SK-N-SH (cell line): ENCODE measurements at regions not wholly inside any gene's neighbourhood (a gene's known extent, or its start where the extent isn't known, plus 50 kb on each side); places are given as distances from the start of the nearest gene placed in this dataset.

Experiments used
- CTCF ChIA-PET: fragments of 300-600, 350-600 bp; formaldehyde crosslinking; extraction: SDS; loops from one replicate; lab custom pipeline; 2021; lab: Yijun Ruan, JAX
- POLR2A ChIA-PET: fragments of 350-600 bp; sonication (Branson Sonifier 250); formaldehyde crosslinking; extraction: SDS; loops from one replicate; lab custom pipeline; 2020; ENCODE audit warnings: antibody characterized with exemption, inconsistent platforms; lab: Yijun Ruan, JAX
- DNase-seq: peaks from one replicate; pipeline ENCODE4 v3.0.0; 2012
- H2AFZ ChIP-seq: fragments of 200-600 bp; sonication (generic); 2 replicates; pipeline ENCODE4 v1.8.1; 2016; ENCODE audit warnings: antibody characterized with exemption, mild to moderate bottlenecking, low read depth
- H3F3A ChIP-seq: fragments of 200-600 bp; sonication (generic); replicated peaks from 2 replicates; pipeline ENCODE3; 2016; ENCODE audit warnings: antibody characterized with exemption, mild to moderate bottlenecking; ENCODE audit not compliant: insufficient read depth
- H3K27ac ChIP-seq, 2 experiments: fragments of 200-500 bp in 1 of 2; fragments of 200-600 bp in 1 of 2; sonication (Bioruptor generic) in 1 of 2; sonication (generic), shearing (Covaris generic) in 1 of 2; 2 replicates each; pipeline versions ENCODE4 v1.5.1 to v1.6.1; 2014 to 2016; ENCODE audit warnings: low read depth in 2 of 2, inconsistent platforms in 1 of 2, low read length in 1 of 2, mild to moderate bottlenecking in 1 of 2, mixed read lengths in 1 of 2
- H3K27me3 ChIP-seq: fragments of 200-600 bp; sonication (generic), shearing (Covaris generic); 2 replicates; pipeline ENCODE4 v1.6.1; 2016; ENCODE audit warnings: mixed run types; ENCODE audit not compliant: insufficient read depth
- H3K36me3 ChIP-seq, 2 experiments: fragments of 200-500 bp in 1 of 2; fragments of 200-600 bp in 1 of 2; sonication (Bioruptor generic) in 1 of 2; sonication (generic) in 1 of 2; replicated peaks in 1 of 2; 2 replicates each; pipeline versions ENCODE3 to v1.5.1; 2014 to 2016; ENCODE audit warnings: low read length in 1 of 2, mild to moderate bottlenecking in 1 of 2; ENCODE audit not compliant: insufficient read depth in 2 of 2, control insufficient read depth in 1 of 2
- H3K4me1 ChIP-seq, 2 experiments: fragments of 200-500 bp in 1 of 2; fragments of 200-600 bp in 1 of 2; sonication (Bioruptor generic) in 1 of 2; sonication (generic), shearing (Covaris generic) in 1 of 2; 2 replicates each; pipeline versions ENCODE4 v1.5.1 to v1.6.1; 2014 to 2016; ENCODE audit warnings: low read depth in 1 of 2, low read length in 1 of 2, mixed run types in 1 of 2; ENCODE audit not compliant: insufficient read depth in 2 of 2, control insufficient read depth in 1 of 2
- H3K4me2 ChIP-seq: fragments of 200-600 bp; sonication (generic), shearing (Covaris generic); 2 replicates; pipeline ENCODE4 v1.6.1; 2017; ENCODE audit warnings: mixed run types
- H3K4me3 ChIP-seq, 2 experiments: fragments of 200-500 bp in 1 of 2; fragments of 200-600 bp in 1 of 2; sonication (Bioruptor generic) in 1 of 2; sonication (generic), shearing (Covaris generic) in 1 of 2; 2 replicates each; pipeline versions ENCODE4 v1.5.1 to v1.8.1; 2014 to 2016; ENCODE audit warnings: low read depth in 2 of 2, inconsistent platforms in 1 of 2, low read length in 1 of 2, mild to moderate bottlenecking in 1 of 2, mixed read lengths in 1 of 2, moderate library complexity in 1 of 2
- H3K79me2 ChIP-seq: fragments of 200-600 bp; sonication (generic); 2 replicates; pipeline ENCODE4 v1.8.1; 2017; ENCODE audit warnings: mild to moderate bottlenecking; ENCODE audit not compliant: insufficient read depth
- H3K9ac ChIP-seq: fragments of 200-600 bp; sonication (generic); 2 replicates; pipeline ENCODE4 v1.6.1; 2017; ENCODE audit warnings: mixed run types
- H3K9me2 ChIP-seq: fragments of 200-600 bp; sonication (generic); 2 replicates; pipeline ENCODE4 v1.6.1; 2017; ENCODE audit warnings: mixed run types
- H3K9me3 ChIP-seq: fragments of 200-600 bp; sonication (generic); 2 replicates; pipeline ENCODE4 v1.6.1; 2017; ENCODE audit warnings: mixed run types, mild to moderate bottlenecking, moderate library complexity
- H4K20me1 ChIP-seq: fragments of 200-600 bp; sonication (generic); 2 replicates; pipeline ENCODE4 v1.6.1; 2017; ENCODE audit warnings: mild to moderate bottlenecking, mixed run types; ENCODE audit not compliant: insufficient read depth
- EZH2phosphoT487 ChIP-seq: fragments of 200-600 bp; sonication (generic); IDR thresholded peaks from 2 replicates; pipeline ENCODE4 v1.6.1; 2017; ENCODE audit warnings: low read depth, mixed run types, mild to moderate bottlenecking, antibody characterized with exemption, moderate library complexity, borderline replicate concordance
- GABPA ChIP-seq: IDR thresholded peaks from 2 replicates; pipeline ENCODE4 v1.4.0; 2012; ENCODE audit warnings: low read depth, mild to moderate bottlenecking
- GATA2 ChIP-seq: sonication (generic); formaldehyde crosslinking; IDR thresholded peaks from 2 replicates; pipeline ENCODE4 v1.5.0; 2020; ENCODE audit warnings: mild to moderate bottlenecking, missing genetic modification reagents
- JUND ChIP-seq: IDR thresholded peaks from 2 replicates; pipeline ENCODE4 v1.4.0; 2012
- MEF2A ChIP-seq: IDR thresholded peaks from 2 replicates; pipeline ENCODE4 v1.4.0; 2012; ENCODE audit warnings: low read depth, borderline replicate concordance
- POLR2AphosphoS5 ChIP-seq: IDR thresholded peaks from 2 replicates; pipeline ENCODE4 v1.6.1; 2012; ENCODE audit warnings: low read depth, low read length
- RCOR1 ChIP-seq: fragments of 150-350 bp; IDR thresholded peaks from 2 replicates; pipeline ENCODE4 v1.6.1; 2017; ENCODE audit warnings: antibody characterized with exemption, low read length
- RFX5 ChIP-seq: IDR thresholded peaks from 2 replicates; pipeline ENCODE4 v1.6.1; 2012; ENCODE audit warnings: mild to moderate bottlenecking, improper control_type of control experiment, low read length
- SIN3A ChIP-seq: IDR thresholded peaks from 2 replicates; pipeline ENCODE4 v1.6.1; 2012; ENCODE audit warnings: low read depth, mild to moderate bottlenecking, low read length, moderate library complexity, borderline replicate concordance
- ZBTB33 ChIP-seq: IDR thresholded peaks from 2 replicates; pipeline ENCODE4 v1.4.0; 2012; ENCODE audit warnings: low read depth, borderline replicate concordance
- WGBS: methylation state at CpG from one replicate; pipeline ENCODE4 v1.1.6; 2017; ENCODE audit warnings: low lambda C conversion rate; 5-methylcytosine and 5-hydroxymethylcytosine counted together
- TF ChIP-seq, protein P1 (sequence below): fragments of 150-350 bp; IDR thresholded peaks from 2 replicates; pipeline ENCODE4 v1.6.1; 2017; ENCODE audit warnings: antibody characterized with exemption, low read length, low read depth, borderline replicate concordance
- TF ChIP-seq, protein P2 (sequence below): fragments of 200-600 bp; sonication (generic); IDR thresholded peaks from 2 replicates; pipeline ENCODE4 v1.6.1; 2017; ENCODE audit warnings: antibody characterized with exemption, mild to moderate bottlenecking, moderate library complexity

DNA sequence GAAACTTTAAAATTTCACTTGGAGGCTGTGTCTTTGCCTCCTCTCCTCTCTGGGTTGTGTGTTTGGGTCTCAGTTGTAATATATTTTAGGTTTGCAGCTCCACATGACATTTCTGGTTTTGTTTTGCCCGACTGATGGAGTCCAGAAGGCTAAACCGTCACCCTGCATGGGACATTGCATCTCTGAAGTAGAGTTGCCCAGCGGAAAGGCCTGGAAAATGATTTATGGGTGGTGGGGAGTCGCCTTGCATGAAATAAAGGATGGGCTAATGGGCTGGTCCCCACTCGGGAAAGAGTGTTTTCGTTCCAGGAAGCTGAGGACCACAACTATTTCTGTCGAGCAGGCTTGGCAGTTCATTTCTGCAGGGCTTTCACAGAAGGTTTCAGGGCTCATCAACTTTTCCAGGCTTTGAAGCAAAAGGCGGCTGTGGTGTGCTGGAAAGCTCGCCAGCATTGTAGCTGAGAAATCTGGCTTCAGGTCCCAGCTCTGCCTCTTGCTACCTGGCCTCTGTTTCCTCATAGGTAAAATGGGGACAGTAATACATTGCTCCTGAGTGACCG is 74.8 kb upstream of the GSC start:
- H3K4me2 ChIP-seq = no peak overlapping the region
- DNase-seq = no peak
- H3K27me3 ChIP-seq = no peaks in the 10 kb centered on the region
- H3K27ac ChIP-seq = no peak overlapping the region
- POLR2A ChIA-PET = no interaction called here
- no peak overlapping the region for H3K9ac ChIP-seq
- no peak overlapping the region for H2AFZ ChIP-seq
- no peaks in the 10 kb centered on the region for H3K36me3 ChIP-seq
- H3K9me3 ChIP-seq = no peaks in the 10 kb centered on the region
- TF ChIP-seq GATA2 (CRISPR knock-in tag) (no peak), RCOR1 (no peak), SIN3A (no peak), MEF2A (no peak)
- CTCF ChIA-PET = no interaction called here
- H3K4me3 ChIP-seq = no peak overlapping the region
- no peaks in the 10 kb centered on the region for H4K20me1 ChIP-seq
- H3K79me2 ChIP-seq = no peaks in the 10 kb centered on the region
- H3F3A ChIP-seq = no peaks in the 10 kb centered on the region
- no peaks in the 10 kb centered on the region for H3K4me1 ChIP-seq
- WGBS = 37% methylated on average over 10 of the region's 10 CpGs
- no peaks in the 10 kb centered on the region for H3K9me2 ChIP-seq

- no peaks in the 10 kb centered on the region for H3K27me3 ChIP-seq
- no peaks in the 10 kb centered on the region for H3K9me2 ChIP-seq
- TF ChIP-seq, protein P1, sequence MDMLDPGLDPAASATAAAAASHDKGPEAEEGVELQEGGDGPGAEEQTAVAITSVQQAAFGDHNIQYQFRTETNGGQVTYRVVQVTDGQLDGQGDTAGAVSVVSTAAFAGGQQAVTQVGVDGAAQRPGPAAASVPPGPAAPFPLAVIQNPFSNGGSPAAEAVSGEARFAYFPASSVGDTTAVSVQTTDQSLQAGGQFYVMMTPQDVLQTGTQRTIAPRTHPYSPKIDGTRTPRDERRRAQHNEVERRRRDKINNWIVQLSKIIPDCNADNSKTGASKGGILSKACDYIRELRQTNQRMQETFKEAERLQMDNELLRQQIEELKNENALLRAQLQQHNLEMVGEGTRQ = no peak
- TF ChIP-seq JUND (no peak), GABPA (no peak), EZH2phosphoT487 (no peak), ZBTB33 (no peak), POLR2AphosphoS5 (no peak), RFX5 (no peak)
- TF ChIP-seq, protein P2, sequence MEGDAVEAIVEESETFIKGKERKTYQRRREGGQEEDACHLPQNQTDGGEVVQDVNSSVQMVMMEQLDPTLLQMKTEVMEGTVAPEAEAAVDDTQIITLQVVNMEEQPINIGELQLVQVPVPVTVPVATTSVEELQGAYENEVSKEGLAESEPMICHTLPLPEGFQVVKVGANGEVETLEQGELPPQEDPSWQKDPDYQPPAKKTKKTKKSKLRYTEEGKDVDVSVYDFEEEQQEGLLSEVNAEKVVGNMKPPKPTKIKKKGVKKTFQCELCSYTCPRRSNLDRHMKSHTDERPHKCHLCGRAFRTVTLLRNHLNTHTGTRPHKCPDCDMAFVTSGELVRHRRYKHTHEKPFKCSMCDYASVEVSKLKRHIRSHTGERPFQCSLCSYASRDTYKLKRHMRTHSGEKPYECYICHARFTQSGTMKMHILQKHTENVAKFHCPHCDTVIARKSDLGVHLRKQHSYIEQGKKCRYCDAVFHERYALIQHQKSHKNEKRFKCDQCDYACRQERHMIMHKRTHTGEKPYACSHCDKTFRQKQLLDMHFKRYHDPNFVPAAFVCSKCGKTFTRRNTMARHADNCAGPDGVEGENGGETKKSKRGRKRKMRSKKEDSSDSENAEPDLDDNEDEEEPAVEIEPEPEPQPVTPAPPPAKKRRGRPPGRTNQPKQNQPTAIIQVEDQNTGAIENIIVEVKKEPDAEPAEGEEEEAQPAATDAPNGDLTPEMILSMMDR = no peak
- no peaks in the 10 kb centered on the region for H3F3A ChIP-seq
- H3K4me3 ChIP-seq = no peak overlapping the region
- no peak overlapping the region for H3K4me2 ChIP-seq
- no peaks in the 10 kb centered on the region for H3K36me3 ChIP-seq
- H3K9ac ChIP-seq = no peak overlapping the region
- H3K27ac ChIP-seq = no peak overlapping the region
- ChIA-PET POLR2A (no interaction called here), CTCF (interaction anchor here (1.0 kb wide), 1 partner anchor 603 kb away, joined by 3 read pairs; no protein-coding TSS in a partner anchor)
- no peak for DNase-seq
- no peaks in the 10 kb centered on the region for H3K79me2 ChIP-seq
- H3K9me3 ChIP-seq = no peaks in the 10 kb centered on the region
- 54% methylated on average over 6 of the region's 6 CpGs for WGBS
- H2AFZ ChIP-seq = no peak overlapping the region
- no peaks in the 10 kb centered on the region; a peak in 1 of 4 replicates for H3K4me1 ChIP-seq
- no peaks in the 10 kb centered on the region for H4K20me1 ChIP-seq
These were observed 70.6 kb upstream of the GSC start for GRCh38 chr14:94840467-94840866.
